CD4-positive, CD25-positive, alpha-beta regulatory T cell (primary cell): ENCODE measurements at regions not wholly inside any gene's neighbourhood (a gene's known extent, or its start where the extent isn't known, plus 50 kb on each side); places are given as distances from the start of the nearest gene placed in this dataset.

Experiments used
- ATAC-seq, 2 donors: fragments of 150-1000 bp; cut with Tn5 transposase; one replicate each; pipeline ENCODE4 v1.10.0; 2021; ENCODE audit warnings: low read depth in 2 of 2, moderate number of reproducible peaks in 2 of 2, moderate library complexity in 1 of 2
- DNase-seq, 3 donors: peaks; one replicate each; pipeline versions ENCODE4 v3.0.0 to v3.0.0-alpha.2; 2012 to 2022; ENCODE audit warnings: mixed read lengths in 1 of 3
- H3K27ac ChIP-seq: one replicate; pipeline ENCODE4 v1.7.0; 2013; ENCODE audit warnings: mild to moderate bottlenecking, low read length; ENCODE audit not compliant: insufficient read depth, poor library complexity, severe bottlenecking
- H3K27me3 ChIP-seq: one replicate; pipeline ENCODE4 v1.7.0; 2013; ENCODE audit warnings: low read length; ENCODE audit not compliant: control insufficient read depth, insufficient read depth
- H3K36me3 ChIP-seq: one replicate; pipeline ENCODE4 v1.7.0; 2013; ENCODE audit warnings: mild to moderate bottlenecking, low read length, moderate library complexity; ENCODE audit not compliant: control insufficient read depth, insufficient read depth
- H3K4me1 ChIP-seq: 2 replicates; pipeline ENCODE4 v1.7.0; 2013; ENCODE audit warnings: mild to moderate bottlenecking, low read length; ENCODE audit not compliant: insufficient read depth, control insufficient read depth, poor library complexity, severe bottlenecking
- H3K4me3 ChIP-seq: one replicate; pipeline ENCODE4 v1.7.0; 2013; ENCODE audit warnings: low read depth, mild to moderate bottlenecking, low read length, moderate library complexity
- H3K9me3 ChIP-seq, 2 experiments: 1 replicate in 1 of 2; 2 replicates in 1 of 2; pipeline ENCODE4 v1.7.0; 2013; ENCODE audit warnings: low read length in 2 of 2, mild to moderate bottlenecking in 1 of 2, moderate library complexity in 1 of 2; ENCODE audit not compliant: control insufficient read depth in 2 of 2
- H3K27ac Mint-ChIP-seq, 3 donors: one replicate each; pipeline ENCODE4 v1.8.0; 2020 to 2022; ENCODE audit warnings: mild to moderate bottlenecking in 3 of 3, mixed read lengths in 3 of 3, moderate library complexity in 2 of 3
- H3K27me3 Mint-ChIP-seq: one replicate; pipeline ENCODE4 v1.8.0; 2022; ENCODE audit warnings: mild to moderate bottlenecking, mixed read lengths
- H3K36me3 Mint-ChIP-seq: one replicate; pipeline ENCODE4 v1.8.0; 2020; ENCODE audit warnings: mixed read lengths
- H3K4me1 Mint-ChIP-seq, 4 donors: one replicate each; pipeline ENCODE4 v1.8.0; 2020 to 2022; ENCODE audit warnings: mixed read lengths in 4 of 4, mild to moderate bottlenecking in 1 of 4
- H3K4me3 Mint-ChIP-seq, 4 donors: one replicate each; pipeline ENCODE4 v1.8.0; 2020 to 2022; ENCODE audit warnings: mild to moderate bottlenecking in 4 of 4, mixed read lengths in 4 of 4, moderate library complexity in 3 of 4
- H3K9me3 Mint-ChIP-seq, 7 donors: one replicate each; pipeline ENCODE4 v1.8.0; 2020 to 2022; ENCODE audit warnings: mixed read lengths in 7 of 7, mild to moderate bottlenecking in 3 of 7, moderate library complexity in 2 of 7

DNA sequence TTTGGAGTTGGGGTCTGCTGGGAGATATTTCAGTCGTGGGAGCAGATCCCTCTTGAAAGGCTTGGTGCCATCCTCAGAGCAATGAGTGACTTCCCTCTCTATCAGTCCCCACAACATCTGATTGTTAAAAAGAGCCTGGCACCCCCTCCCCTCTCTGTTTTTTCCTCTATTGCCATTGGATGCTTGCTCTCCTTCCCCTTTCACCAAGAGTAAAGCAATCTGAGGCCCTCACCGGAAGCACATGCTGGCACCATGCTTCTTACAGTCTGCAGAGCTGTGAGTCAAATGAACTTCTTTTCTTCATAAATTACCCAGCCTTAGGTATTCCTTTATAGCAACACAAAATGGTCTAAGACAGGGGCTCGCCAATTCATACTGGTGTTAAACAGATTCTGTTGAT is 99.1 kb upstream of the CCND2 start:
- Histone ChIP-seq H3K27ac (no peak overlapping the region), H3K27me3 (no peaks in the 10 kb centered on the region), H3K36me3 (no peaks in the 10 kb centered on the region), H3K4me1 (no peaks in the 10 kb centered on the region), H3K4me3 (no peak overlapping the region), H3K9me3 (no peaks in the 10 kb centered on the region)
- Mint-ChIP-seq H3K27ac (no peak overlapping the region), H3K4me3 (no peak overlapping the region), H3K27me3 (no peaks in the 10 kb centered on the region), H3K9me3 (no peaks in the 10 kb centered on the region), H3K36me3 (peaks cover 4% of the 10 kb centered on the region), H3K4me1 (peaks cover 5 to 17% (median 10%) of the 10 kb centered on the region in 4 donors)
- ATAC-seq (no peak), DNase-seq (no peak)

DNA sequence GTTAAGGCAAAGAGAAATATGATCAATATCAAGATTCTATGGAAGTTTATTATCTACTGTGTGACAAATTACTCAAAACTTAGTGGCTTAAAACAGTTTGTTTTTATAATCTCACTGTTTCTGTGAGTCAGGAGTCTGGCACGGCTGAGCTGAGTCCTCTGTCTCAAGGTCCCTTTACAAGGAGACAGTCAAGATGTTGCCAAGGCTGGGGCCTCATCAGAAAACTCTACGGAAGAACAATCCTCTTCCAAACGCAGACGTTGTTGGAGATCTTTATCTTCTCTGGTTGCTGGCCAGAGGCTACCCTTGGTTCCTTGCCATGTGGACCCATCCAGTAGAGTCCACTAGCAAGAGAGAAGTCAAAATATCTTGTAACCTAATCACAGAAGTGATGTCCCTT is 100.6 kb upstream of the CCND2 start:
- Histone ChIP-seq H3K36me3 (no peaks in the 10 kb centered on the region), H3K4me1 (no peaks in the 10 kb centered on the region), H3K27me3 (no peaks in the 10 kb centered on the region), H3K27ac (no peak overlapping the region), H3K9me3 (no peaks in the 10 kb centered on the region), H3K4me3 (no peak overlapping the region)
- Mint-ChIP-seq H3K27ac (no peak overlapping the region), H3K4me3 (no peak overlapping the region), H3K4me1 (peaks cover 0 to 10% (median 4%) of the 10 kb centered on the region in 4 donors), H3K27me3 (no peaks in the 10 kb centered on the region), H3K9me3 (no peaks in the 10 kb centered on the region), H3K36me3 (peaks cover 4% of the 10 kb centered on the region)
- DNase-seq (no peak), ATAC-seq (no peak)

DNA sequence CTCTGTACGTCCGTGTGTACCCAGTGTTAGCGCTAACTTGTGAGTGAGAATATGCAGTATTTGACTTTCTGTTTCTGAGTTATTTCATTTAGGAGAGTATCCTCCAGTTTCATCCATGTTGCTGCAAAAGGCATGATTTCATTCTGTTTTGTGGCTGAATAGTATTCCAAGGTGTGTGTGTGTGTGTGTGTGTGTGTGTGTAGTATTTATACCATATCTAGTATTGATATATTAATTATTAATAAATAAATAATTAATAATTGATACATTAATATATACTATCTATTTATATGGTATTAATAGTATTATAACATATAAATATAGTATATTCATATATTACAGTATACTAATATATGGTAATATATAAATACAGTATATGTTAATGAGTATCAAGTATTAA is 101.8 kb upstream of the CCND2 start:
- H3K4me1 ChIP-seq, result no peaks in the 10 kb centered on the region
- no peaks in the 10 kb centered on the region for H3K27me3 ChIP-seq
- H3K9me3 ChIP-seq, result no peaks in the 10 kb centered on the region
- no peak for DNase-seq
- H3K27ac ChIP-seq, result no peak overlapping the region
- Mint-ChIP-seq H3K4me1 (peaks cover 0 to 10% (median 4%) of the 10 kb centered on the region in 4 donors), H3K27me3 (no peaks in the 10 kb centered on the region), H3K36me3 (no peaks in the 10 kb centered on the region), H3K4me3 (no peak overlapping the region), H3K9me3 (no peaks in the 10 kb centered on the region), H3K27ac (no peak overlapping the region)
- no peak for ATAC-seq
- H3K36me3 ChIP-seq, result no peaks in the 10 kb centered on the region
- H3K4me3 ChIP-seq, result no peak overlapping the region

DNA sequence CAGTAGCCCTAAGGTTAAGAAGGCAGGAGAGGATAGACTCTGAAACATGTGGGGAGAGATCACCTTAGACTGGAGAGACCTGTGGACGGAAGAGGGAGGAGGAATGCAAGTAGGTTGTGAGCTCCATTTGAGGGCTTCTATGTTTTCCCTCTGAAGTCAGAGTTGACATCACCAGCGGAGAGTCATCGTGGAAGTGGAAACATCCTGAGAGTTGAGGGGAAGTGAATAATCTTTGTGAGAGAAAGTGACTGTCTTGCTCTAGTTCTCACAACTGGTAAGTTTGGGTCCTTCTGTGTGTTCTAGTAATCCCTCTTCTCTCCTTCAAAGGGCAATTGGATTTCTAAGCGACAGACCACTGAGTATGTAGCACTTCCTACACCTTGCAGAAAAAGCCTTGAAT is 103.6 kb upstream of the CCND2 start:
- Histone ChIP-seq H3K36me3 (no peaks in the 10 kb centered on the region), H3K4me3 (no peak overlapping the region), H3K27ac (no peak overlapping the region), H3K4me1 (peaks cover 7% of the 10 kb centered on the region), H3K9me3 (no peaks in the 10 kb centered on the region), H3K27me3 (no peaks in the 10 kb centered on the region)
- H3K4me3 Mint-ChIP-seq, result no peak overlapping the region
- no peak overlapping the region for H3K27ac Mint-ChIP-seq
- peaks cover 2 to 15% (median 7%) of the 10 kb centered on the region in 4 donors for H3K4me1 Mint-ChIP-seq
- H3K27me3 Mint-ChIP-seq, result no peaks in the 10 kb centered on the region
- H3K36me3 Mint-ChIP-seq, result no peaks in the 10 kb centered on the region
- DNase-seq, result no peak
- no peak for ATAC-seq
- H3K9me3 Mint-ChIP-seq, result no peaks in the 10 kb centered on the region

DNA sequence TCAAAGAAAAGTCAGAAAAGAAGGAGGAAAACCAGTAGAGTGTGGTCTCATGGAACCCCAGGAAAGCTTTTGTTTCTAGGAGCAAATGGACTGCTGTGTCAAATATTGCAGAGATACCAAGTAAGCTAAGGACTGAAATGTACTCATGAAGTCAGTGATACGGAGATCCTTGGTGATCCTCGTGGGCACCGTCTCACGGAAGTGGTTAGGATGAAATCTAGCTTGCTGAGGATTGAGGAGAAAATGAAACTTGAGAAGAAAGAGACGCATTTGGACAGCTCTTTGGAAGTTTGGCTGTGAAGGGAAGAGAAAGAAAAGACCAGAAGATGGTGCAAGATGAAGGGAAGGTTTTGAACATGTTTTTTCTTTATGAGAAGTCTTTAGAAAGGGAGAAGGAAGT is 104.0 kb upstream of the CCND2 start:
- Mint-ChIP-seq H3K36me3 (no peaks in the 10 kb centered on the region), H3K27me3 (no peaks in the 10 kb centered on the region), H3K4me3 (no peak overlapping the region), H3K9me3 (no peaks in the 10 kb centered on the region), H3K27ac (no peak overlapping the region), H3K4me1 (peaks cover 5 to 18% (median 7%) of the 10 kb centered on the region in 4 donors)
- Histone ChIP-seq H3K4me1 (peaks cover 11% of the 10 kb centered on the region), H3K4me3 (no peak overlapping the region), H3K36me3 (no peaks in the 10 kb centered on the region), H3K27ac (no peak overlapping the region), H3K27me3 (no peaks in the 10 kb centered on the region), H3K9me3 (no peaks in the 10 kb centered on the region)
- DNase-seq, result no peak
- no peak for ATAC-seq

DNA sequence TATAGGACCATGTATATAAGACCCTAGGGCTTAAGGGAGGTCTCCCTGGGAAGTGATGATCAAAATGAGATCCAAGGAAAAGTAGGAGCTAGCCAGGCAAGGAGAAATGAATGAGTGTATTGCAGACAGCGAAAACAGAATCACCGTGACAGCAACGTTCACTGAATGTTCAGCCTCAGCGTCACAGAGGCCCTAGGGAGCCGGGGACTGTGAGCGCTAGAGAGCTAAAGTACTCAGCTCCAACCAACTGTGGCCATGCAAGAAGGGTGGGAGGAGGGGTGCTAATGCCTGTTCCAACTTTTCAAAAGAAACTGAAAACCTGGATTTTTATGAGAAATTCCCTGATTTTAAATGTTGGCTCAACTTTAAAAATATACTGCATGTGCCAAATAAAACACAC is 105.5 kb upstream of the CCND2 start:
- no peaks in the 10 kb centered on the region for H3K9me3 Mint-ChIP-seq
- ATAC-seq (no peak), DNase-seq (no peak)
- no peak overlapping the region for H3K4me3 Mint-ChIP-seq
- H3K36me3 Mint-ChIP-seq, result no peaks in the 10 kb centered on the region
- Histone ChIP-seq H3K4me1 (peaks cover 18% of the 10 kb centered on the region), H3K27me3 (no peaks in the 10 kb centered on the region), H3K4me3 (no peak overlapping the region), H3K9me3 (no peaks in the 10 kb centered on the region), H3K36me3 (no peaks in the 10 kb centered on the region), H3K27ac (no peak overlapping the region)
- H3K27ac Mint-ChIP-seq, result no peak overlapping the region
- H3K4me1 Mint-ChIP-seq, result peaks cover 5 to 23% (median 7%) of the 10 kb centered on the region in 4 donors
- no peaks in the 10 kb centered on the region for H3K27me3 Mint-ChIP-seq

DNA sequence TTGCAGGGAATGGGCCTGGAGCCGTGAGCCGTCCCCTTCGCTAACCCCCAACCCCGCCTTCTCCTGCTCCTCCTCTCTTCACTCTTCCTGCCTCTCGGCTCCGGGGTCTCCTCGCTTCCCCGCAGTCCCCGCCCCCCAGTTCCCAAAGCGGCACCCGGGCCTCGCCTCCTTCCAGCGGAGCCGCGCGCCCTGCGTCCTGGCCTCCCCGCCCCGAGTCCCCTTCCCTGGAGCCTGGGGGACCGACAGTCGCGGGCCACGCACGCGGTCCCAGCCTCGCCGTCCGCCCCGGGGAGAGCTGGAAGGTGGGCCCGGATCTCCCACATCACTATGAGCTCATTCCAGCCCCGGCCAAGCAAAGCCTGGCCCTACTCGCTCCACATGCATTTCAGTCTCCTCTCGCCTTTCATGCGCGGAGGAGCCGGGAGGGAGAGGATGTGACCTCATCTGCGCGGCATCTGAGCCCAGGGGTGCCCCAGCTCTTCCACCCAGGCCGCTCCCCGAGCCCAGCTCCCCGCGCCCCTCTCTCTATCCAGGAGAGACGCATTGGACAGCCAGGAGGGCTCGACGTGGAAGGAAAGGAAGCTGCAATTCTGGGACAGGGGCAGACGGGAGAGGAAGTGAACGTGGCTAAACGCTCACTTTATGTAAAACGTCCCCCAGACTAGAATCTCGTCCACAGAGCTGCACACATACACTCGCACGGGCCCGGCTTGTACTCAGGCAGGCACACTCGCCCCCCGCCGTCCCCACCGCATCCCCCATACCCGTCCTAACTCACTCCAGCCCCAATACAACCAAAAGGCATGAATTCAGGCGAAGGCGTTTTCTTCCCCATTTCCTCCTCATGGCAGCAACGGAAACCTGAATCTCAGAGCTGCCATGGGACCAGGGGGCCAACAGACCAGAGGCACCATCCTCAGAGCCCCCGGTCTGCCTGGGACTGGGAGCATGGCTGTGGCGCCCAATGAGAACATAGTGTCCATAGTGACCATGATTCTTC is 108.7 kb upstream of the CCND2 start:
- Histone ChIP-seq H3K27ac (peak overlapping the region; percentile 70), H3K27me3 (no peaks in the 10 kb centered on the region), H3K36me3 (no peaks in the 10 kb centered on the region), H3K4me1 (peaks cover 21% of the 10 kb centered on the region), H3K4me3 (peak overlapping the region; percentile 61), H3K9me3 (no peaks in the 10 kb centered on the region)
- Mint-ChIP-seq H3K9me3 (no peaks in the 10 kb centered on the region), H3K36me3 (no peaks in the 10 kb centered on the region), H3K4me3 (peak overlapping the region; percentile 86 to 95 (median 91)), H3K27me3 (no peaks in the 10 kb centered on the region), H3K27ac (peak overlapping the region; percentile 87 to 97 (median 94)), H3K4me1 (peaks cover 11 to 36% (median 16%) of the 10 kb centered on the region in 4 donors)
- peak; percentile 39 to 85 (median 62) for DNase-seq
- ATAC-seq, result peak; percentile 83 to 91

DNA sequence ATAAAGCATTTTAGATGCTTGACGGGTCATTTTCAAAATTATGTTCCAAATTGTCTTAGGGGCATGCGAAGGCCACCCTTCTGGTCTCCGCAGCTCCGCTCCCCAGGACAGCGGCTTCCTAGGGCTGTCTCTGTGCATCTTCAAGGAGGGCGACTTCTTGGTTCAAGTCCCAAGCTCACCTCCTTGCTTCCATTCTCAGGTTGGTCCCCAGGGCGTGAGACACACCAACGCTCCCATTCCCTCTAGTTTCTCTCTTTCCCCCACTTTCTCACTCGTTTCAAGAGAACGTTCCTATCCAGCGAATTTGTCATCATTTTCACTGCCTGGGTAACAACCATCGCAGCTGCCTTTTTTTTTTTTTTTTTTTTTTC is 109.4 kb upstream of the CCND2 start:
- peaks cover 6 to 32% (median 15%) of the 10 kb centered on the region in 4 donors for H3K4me1 Mint-ChIP-seq
- ATAC-seq, result no peak
- no peaks in the 10 kb centered on the region for H3K27me3 Mint-ChIP-seq
- peak overlapping the region; percentile 61 for H3K4me3 ChIP-seq
- H3K27ac Mint-ChIP-seq, result peak overlapping the region; percentile 35 to 89 (median 87)
- H3K9me3 Mint-ChIP-seq, result no peaks in the 10 kb centered on the region
- H3K36me3 Mint-ChIP-seq, result no peaks in the 10 kb centered on the region
- peaks cover 21% of the 10 kb centered on the region for H3K4me1 ChIP-seq
- peak overlapping the region; percentile 62 to 95 (median 90) for H3K4me3 Mint-ChIP-seq
- no peak for DNase-seq
- H3K9me3 ChIP-seq, result no peaks in the 10 kb centered on the region
- H3K36me3 ChIP-seq, result no peaks in the 10 kb centered on the region
- no peak overlapping the region for H3K27ac ChIP-seq
- no peaks in the 10 kb centered on the region for H3K27me3 ChIP-seq
